DOHH2 (cell line): ENCODE measurements at regions not wholly inside any gene's neighbourhood (a gene's known extent, or its start where the extent isn't known, plus 50 kb on each side); places are given as distances from the start of the nearest gene placed in this dataset.

ENCODE experiments used
- H3F3A ChIP-seq: fragments of 200-600 bp; sonication (generic), shearing (Covaris generic); 2 replicates; pipeline ENCODE4 v1.6.0; 2016; ENCODE audit warnings: antibody characterized with exemption, mild to moderate bottlenecking; ENCODE audit not compliant: control insufficient read depth, insufficient read depth
- H3K27ac ChIP-seq: fragments of 200-600 bp; sonication (generic); 2 replicates; pipeline ENCODE4 v1.5.1; 2014; ENCODE audit warnings: low read depth, mild to moderate bottlenecking, low read length, moderate library complexity
- H3K27me3 ChIP-seq: fragments of 200-600 bp; sonication (generic); 2 replicates; pipeline ENCODE4 v1.6.1; 2014; ENCODE audit warnings: mild to moderate bottlenecking, low read length, mixed read lengths; ENCODE audit not compliant: control insufficient read depth
- H3K36me3 ChIP-seq: fragments of 200-600 bp; sonication (generic); 2 replicates; pipeline ENCODE4 v1.6.1; 2014; ENCODE audit warnings: mild to moderate bottlenecking, low read length, moderate library complexity, mixed read lengths; ENCODE audit not compliant: control insufficient read depth
- H3K4me1 ChIP-seq: fragments of 200-600 bp; sonication (generic); 2 replicates; pipeline ENCODE4 v1.6.1; 2014; ENCODE audit warnings: mild to moderate bottlenecking, low read length, mixed read lengths; ENCODE audit not compliant: control insufficient read depth
- H3K4me2 ChIP-seq: fragments of 200-600 bp; sonication (generic); 2 replicates; pipeline ENCODE4 v1.6.0; 2014; ENCODE audit warnings: mild to moderate bottlenecking, low read length, moderate library complexity
- H3K4me3 ChIP-seq: fragments of 200-600 bp; sonication (generic); 2 replicates; pipeline ENCODE4 v1.5.1; 2014; ENCODE audit warnings: mild to moderate bottlenecking, low read length, mixed read lengths
- H3K79me2 ChIP-seq: fragments of 200-600 bp; sonication (generic); 2 replicates; pipeline ENCODE4 v1.6.1; 2014; ENCODE audit warnings: mild to moderate bottlenecking, low read length, mixed read lengths; ENCODE audit not compliant: control insufficient read depth
- H3K9me2 ChIP-seq: fragments of 200-600 bp; sonication (generic); replicated peaks from 2 replicates; pipeline ENCODE4 v1.6.1; 2014; ENCODE audit warnings: mild to moderate bottlenecking, low read length, mixed read lengths; ENCODE audit not compliant: control insufficient read depth
- H3K9me3 ChIP-seq: fragments of 200-600 bp; sonication (generic); 2 replicates; pipeline ENCODE4 v1.6.1; 2014; ENCODE audit warnings: antibody characterized with exemption, low read length, mixed read lengths; ENCODE audit not compliant: control insufficient read depth, insufficient read depth
- H4K20me1 ChIP-seq: fragments of 200-600 bp; sonication (generic); 2 replicates; pipeline ENCODE4 v1.6.0; 2014; ENCODE audit warnings: low read depth, mild to moderate bottlenecking, antibody characterized with exemption, low read length, moderate library complexity; ENCODE audit not compliant: control insufficient read depth, insufficient read depth
- EZH2phosphoT487 ChIP-seq: fragments of 200-600 bp; sonication (generic); IDR thresholded peaks from 2 replicates; pipeline ENCODE4 v1.6.1; 2017; ENCODE audit warnings: borderline replicate concordance, mild to moderate bottlenecking, antibody characterized with exemption, low read length, moderate library complexity, mixed read lengths
- TF ChIP-seq, protein P1 (sequence below): fragments of 200-600 bp; sonication (generic); IDR thresholded peaks from one replicate; pipeline ENCODE4 v1.5.1; 2014; ENCODE audit warnings: antibody characterized with exemption, mild to moderate bottlenecking, low read depth, low read length; ENCODE audit not compliant: poor library complexity, severe bottlenecking

DNA sequence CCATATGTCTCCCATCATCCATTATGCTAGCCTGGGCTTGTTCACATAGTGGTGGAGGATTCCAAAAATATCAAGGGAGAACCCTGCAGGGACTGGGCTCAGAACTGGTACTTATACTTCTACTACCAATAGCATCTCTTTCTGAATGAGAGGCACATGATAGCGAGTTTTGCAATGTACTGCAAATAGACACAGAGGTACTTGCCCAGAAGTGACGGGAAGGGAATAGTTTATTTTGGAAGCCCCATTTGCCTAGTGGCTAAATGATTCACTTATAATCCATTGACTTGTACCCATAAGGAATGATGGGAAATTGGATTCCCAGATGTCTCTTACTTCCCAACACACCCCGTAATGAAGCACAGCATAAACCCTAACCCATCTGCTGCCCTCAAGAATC is 124.8 kb upstream of the ERCC4 start:
- H3K9me2 ChIP-seq, result no peaks in the 10 kb centered on the region
- TF ChIP-seq, protein P1, sequence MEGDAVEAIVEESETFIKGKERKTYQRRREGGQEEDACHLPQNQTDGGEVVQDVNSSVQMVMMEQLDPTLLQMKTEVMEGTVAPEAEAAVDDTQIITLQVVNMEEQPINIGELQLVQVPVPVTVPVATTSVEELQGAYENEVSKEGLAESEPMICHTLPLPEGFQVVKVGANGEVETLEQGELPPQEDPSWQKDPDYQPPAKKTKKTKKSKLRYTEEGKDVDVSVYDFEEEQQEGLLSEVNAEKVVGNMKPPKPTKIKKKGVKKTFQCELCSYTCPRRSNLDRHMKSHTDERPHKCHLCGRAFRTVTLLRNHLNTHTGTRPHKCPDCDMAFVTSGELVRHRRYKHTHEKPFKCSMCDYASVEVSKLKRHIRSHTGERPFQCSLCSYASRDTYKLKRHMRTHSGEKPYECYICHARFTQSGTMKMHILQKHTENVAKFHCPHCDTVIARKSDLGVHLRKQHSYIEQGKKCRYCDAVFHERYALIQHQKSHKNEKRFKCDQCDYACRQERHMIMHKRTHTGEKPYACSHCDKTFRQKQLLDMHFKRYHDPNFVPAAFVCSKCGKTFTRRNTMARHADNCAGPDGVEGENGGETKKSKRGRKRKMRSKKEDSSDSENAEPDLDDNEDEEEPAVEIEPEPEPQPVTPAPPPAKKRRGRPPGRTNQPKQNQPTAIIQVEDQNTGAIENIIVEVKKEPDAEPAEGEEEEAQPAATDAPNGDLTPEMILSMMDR, result no peak
- no peak for TF ChIP-seq EZH2phosphoT487
- no peaks in the 10 kb centered on the region for H3K36me3 ChIP-seq
- no peaks in the 10 kb centered on the region for H3F3A ChIP-seq
- no peaks in the 10 kb centered on the region for H3K9me3 ChIP-seq
- H3K27ac ChIP-seq, result no peak overlapping the region
- no peaks in the 10 kb centered on the region for H3K4me1 ChIP-seq
- no peaks in the 10 kb centered on the region for H3K79me2 ChIP-seq
- no peak overlapping the region for H3K4me3 ChIP-seq
- no peak overlapping the region for H3K4me2 ChIP-seq
- no peaks in the 10 kb centered on the region for H4K20me1 ChIP-seq
- H3K27me3 ChIP-seq, result no peaks in the 10 kb centered on the region

DNA sequence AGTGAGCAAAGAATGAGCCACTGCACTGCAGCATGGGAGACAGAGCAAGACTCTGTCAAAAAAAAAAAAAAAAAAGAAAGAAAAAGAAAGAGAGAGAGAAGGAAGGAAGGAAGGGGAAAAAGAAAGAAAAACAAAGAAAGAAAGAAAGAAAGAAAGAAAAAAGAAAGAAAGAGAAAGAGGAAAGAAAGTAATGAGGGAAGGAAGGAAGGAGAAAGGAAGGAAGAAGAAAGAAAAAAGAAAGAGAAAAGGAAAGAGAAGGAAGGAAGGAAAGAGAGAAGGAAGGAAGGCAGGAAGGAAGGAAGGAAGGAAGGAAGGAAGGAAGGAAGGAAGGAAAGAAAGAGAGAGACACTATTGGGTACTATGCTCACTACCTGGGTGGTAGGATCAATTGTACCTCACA is 122.2 kb upstream of the ERCC4 start:
- no peaks in the 10 kb centered on the region for H3K79me2 ChIP-seq
- H3K9me3 ChIP-seq, result no peaks in the 10 kb centered on the region
- H3F3A ChIP-seq, result no peaks in the 10 kb centered on the region
- TF ChIP-seq, protein P1, result no peak
- no peak for TF ChIP-seq EZH2phosphoT487
- H3K27me3 ChIP-seq, result no peaks in the 10 kb centered on the region
- no peak overlapping the region for H3K4me3 ChIP-seq
- no peak overlapping the region for H3K27ac ChIP-seq
- no peaks in the 10 kb centered on the region for H3K4me1 ChIP-seq
- no peaks in the 10 kb centered on the region for H3K9me2 ChIP-seq
- no peaks in the 10 kb centered on the region for H3K36me3 ChIP-seq
- H3K4me2 ChIP-seq, result no peak overlapping the region
- H4K20me1 ChIP-seq, result no peaks in the 10 kb centered on the region

DNA sequence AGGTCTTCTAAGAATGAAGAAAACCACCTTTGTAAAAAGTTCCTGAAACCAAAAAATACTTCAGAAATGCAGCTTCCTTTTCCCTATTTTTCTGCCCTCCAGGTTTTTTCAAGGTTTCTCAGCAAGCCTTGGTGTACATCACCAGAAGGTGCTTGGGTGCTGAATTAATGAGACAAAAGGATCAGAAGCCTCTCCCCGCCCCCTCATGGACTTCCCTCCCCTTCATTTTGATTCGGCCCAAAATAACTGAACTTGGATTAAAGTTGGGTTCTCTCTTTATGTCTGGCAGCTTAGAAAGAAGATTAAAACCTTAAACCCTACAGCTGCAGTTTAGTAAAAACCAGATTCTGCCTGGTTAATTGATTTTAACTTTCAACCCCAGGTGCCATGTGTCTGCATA is 121.7 kb upstream of the ERCC4 start:
- no peaks in the 10 kb centered on the region for H3K9me2 ChIP-seq
- TF ChIP-seq, protein P1, result no peak
- TF ChIP-seq EZH2phosphoT487, result no peak
- H3K9me3 ChIP-seq, result no peaks in the 10 kb centered on the region
- no peaks in the 10 kb centered on the region for H3K79me2 ChIP-seq
- H3K27me3 ChIP-seq, result no peaks in the 10 kb centered on the region
- no peaks in the 10 kb centered on the region for H3F3A ChIP-seq
- H3K4me2 ChIP-seq, result no peak overlapping the region
- H3K4me1 ChIP-seq, result no peaks in the 10 kb centered on the region
- H3K4me3 ChIP-seq, result no peak overlapping the region
- H3K27ac ChIP-seq, result no peak overlapping the region
- no peaks in the 10 kb centered on the region for H3K36me3 ChIP-seq
- H4K20me1 ChIP-seq, result no peaks in the 10 kb centered on the region

DNA sequence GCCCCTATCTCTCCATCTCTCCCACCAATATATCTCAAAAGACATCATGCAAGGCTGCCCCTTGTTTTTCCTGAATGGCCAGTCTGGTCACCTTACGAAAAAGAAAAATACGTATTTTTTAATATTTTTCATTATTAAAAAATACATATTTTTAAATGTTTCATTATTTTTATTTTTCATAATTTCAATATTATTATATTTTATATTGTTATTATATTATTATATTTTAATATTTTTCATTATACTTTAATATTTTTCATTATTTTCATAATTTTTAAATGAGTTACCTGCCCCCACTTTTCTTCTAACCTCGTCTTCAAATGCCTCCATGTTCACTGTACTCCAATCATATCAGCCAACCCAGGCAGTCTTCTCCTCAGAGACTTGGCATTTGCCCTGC is 116.0 kb upstream of the ERCC4 start:
- no peak overlapping the region for H3K27ac ChIP-seq
- no peaks in the 10 kb centered on the region for H3F3A ChIP-seq
- no peaks in the 10 kb centered on the region for H3K79me2 ChIP-seq
- H3K9me3 ChIP-seq, result no peaks in the 10 kb centered on the region
- H3K9me2 ChIP-seq, result no peaks in the 10 kb centered on the region
- no peaks in the 10 kb centered on the region for H3K4me1 ChIP-seq
- H3K4me2 ChIP-seq, result no peak overlapping the region
- H3K36me3 ChIP-seq, result no peaks in the 10 kb centered on the region
- H3K27me3 ChIP-seq, result no peaks in the 10 kb centered on the region
- TF ChIP-seq EZH2phosphoT487, result no peak
- TF ChIP-seq, protein P1, result no peak
- no peak overlapping the region for H3K4me3 ChIP-seq
- H4K20me1 ChIP-seq, result no peaks in the 10 kb centered on the region
